ENCODE measurements at regions not wholly inside any gene's neighbourhood (a gene's known extent, or its start where the extent isn't known, plus 50 kb on each side); places are given as distances from the start of the nearest gene placed in this dataset.

DNA sequence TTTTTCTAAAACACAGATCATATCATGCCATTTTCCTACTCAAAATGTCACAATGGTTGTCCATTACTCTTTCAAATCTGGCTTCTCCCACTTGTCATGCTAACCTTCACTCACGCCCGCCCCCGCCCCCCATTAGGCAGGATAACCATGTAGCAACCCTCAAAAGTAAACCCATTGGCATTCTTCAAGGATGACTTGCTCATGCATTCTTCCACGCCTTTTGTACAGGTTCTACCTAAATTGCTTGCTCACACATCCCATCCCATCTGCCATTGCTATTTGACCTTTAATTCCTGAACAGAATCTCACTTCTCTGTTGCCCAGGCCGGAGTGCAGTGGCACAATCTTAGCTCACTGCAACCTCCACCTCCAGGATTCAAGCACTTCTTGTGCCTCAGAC lies 389.3 kb downstream of the MCTP2 start:
- Histone ChIP-seq H3K4me3 (ENCODE audit: low read depth, low read length, poor library complexity, severe bottlenecking) (no peak overlapping the region), H3K36me3 (ENCODE audit: insufficient read depth, low read length, poor library complexity, severe bottlenecking) (no peaks in the 10 kb centered on the region), H3K9me3 (ENCODE audit: low read depth, low read length, poor library complexity, severe bottlenecking) (no peaks in the 10 kb centered on the region), H3K27me3 (replicated peaks; ENCODE audit: insufficient read depth, low read depth, low read length, poor library complexity) (no peaks in the 10 kb centered on the region), H3K27ac (ENCODE audit: low read depth, low read length, poor library complexity, severe bottlenecking) (no peak overlapping the region), H3K4me1 (ENCODE audit: insufficient read depth, low read length, poor library complexity, severe bottlenecking) (no peaks in the 10 kb centered on the region)
- TF ChIP-seq, protein P1, sequence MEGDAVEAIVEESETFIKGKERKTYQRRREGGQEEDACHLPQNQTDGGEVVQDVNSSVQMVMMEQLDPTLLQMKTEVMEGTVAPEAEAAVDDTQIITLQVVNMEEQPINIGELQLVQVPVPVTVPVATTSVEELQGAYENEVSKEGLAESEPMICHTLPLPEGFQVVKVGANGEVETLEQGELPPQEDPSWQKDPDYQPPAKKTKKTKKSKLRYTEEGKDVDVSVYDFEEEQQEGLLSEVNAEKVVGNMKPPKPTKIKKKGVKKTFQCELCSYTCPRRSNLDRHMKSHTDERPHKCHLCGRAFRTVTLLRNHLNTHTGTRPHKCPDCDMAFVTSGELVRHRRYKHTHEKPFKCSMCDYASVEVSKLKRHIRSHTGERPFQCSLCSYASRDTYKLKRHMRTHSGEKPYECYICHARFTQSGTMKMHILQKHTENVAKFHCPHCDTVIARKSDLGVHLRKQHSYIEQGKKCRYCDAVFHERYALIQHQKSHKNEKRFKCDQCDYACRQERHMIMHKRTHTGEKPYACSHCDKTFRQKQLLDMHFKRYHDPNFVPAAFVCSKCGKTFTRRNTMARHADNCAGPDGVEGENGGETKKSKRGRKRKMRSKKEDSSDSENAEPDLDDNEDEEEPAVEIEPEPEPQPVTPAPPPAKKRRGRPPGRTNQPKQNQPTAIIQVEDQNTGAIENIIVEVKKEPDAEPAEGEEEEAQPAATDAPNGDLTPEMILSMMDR (conservative IDR thresholded peaks at IDR 0.05; ENCODE audit: low read depth, low read length): no peak
- TF ChIP-seq EZH2 (IDR thresholded peaks at IDR 0.05; ENCODE audit: borderline replicate concordance, low read depth, low read length, poor library complexity, severe bottlenecking): no peak
- intact Hi-C loops (cut with micrococcal nuclease; ENCODE audit: unreplicated experiment): no loop called here
- no peak for DNase-seq (ENCODE audit: low spot score)
- no TSS peak for BruUV-seq (replicated peaks)
- CTCF ChIA-PET: no interaction called here
- POLR2A ChIA-PET (ENCODE audit: low non-redundant PET): interaction anchor here (0.6 kb wide), 1 partner anchor 61 kb away, joined by 5 read pairs; no protein-coding TSS in a partner anchor

DNA sequence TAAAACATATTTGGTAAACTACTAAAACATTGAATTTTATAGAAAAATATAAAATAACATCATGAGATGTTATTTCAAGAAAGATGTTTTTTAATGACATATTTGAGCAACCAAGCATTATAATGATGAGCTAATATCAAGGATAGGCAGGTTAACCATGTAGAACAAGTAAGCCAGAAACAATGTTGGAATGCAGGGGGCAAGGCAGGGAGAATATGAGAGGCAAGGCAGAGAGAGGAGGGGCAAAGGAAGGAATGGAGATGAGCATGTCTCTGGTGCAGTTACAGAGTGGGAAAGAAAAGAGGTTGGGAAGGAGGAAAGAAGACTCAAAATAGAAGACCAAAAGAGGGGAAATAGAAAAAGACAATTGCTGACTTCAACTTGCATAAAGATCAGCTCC lies 390.4 kb downstream of the MCTP2 start:
- CTCF ChIA-PET: no interaction called here
- Histone ChIP-seq H3K27me3 (replicated peaks; ENCODE audit: insufficient read depth, low read depth, low read length, poor library complexity) (no peaks in the 10 kb centered on the region), H3K4me3 (ENCODE audit: low read depth, low read length, poor library complexity, severe bottlenecking) (no peak overlapping the region), H3K4me1 (ENCODE audit: insufficient read depth, low read length, poor library complexity, severe bottlenecking) (no peaks in the 10 kb centered on the region), H3K9me3 (ENCODE audit: low read depth, low read length, poor library complexity, severe bottlenecking) (no peaks in the 10 kb centered on the region), H3K27ac (ENCODE audit: low read depth, low read length, poor library complexity, severe bottlenecking) (no peak overlapping the region), H3K36me3 (ENCODE audit: insufficient read depth, low read length, poor library complexity, severe bottlenecking) (no peaks in the 10 kb centered on the region)
- no TSS peak for BruUV-seq (replicated peaks)
- DNase-seq (ENCODE audit: low spot score): no peak
- TF ChIP-seq EZH2 (IDR thresholded peaks at IDR 0.05; ENCODE audit: borderline replicate concordance, low read depth, low read length, poor library complexity, severe bottlenecking): no peak
- TF ChIP-seq, protein P1 (conservative IDR thresholded peaks at IDR 0.05; ENCODE audit: low read depth, low read length): no peak
- intact Hi-C loops (cut with micrococcal nuclease; ENCODE audit: unreplicated experiment): no loop called here
- POLR2A ChIA-PET (ENCODE audit: low non-redundant PET): no interaction called here

DNA sequence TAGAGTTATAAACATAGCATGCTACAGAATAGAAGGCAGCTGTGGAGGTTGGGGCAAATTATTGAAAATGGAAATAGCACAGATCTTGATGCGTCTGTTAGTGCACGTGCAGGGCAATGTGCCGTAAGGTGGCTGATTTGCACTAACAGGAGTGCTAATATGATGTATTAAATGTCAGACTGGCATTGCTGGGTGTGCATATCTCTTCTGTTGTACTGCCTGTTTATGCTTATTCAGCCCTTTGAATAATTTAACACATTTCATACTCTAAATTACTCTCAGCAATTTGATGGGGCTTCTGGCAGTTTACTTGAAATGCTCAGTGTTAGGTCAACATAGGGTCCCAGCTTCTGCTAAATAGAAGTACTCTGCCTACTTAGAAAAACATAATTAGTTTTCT lies 395.6 kb downstream of the MCTP2 start:
- Histone ChIP-seq H3K4me3 (ENCODE audit: low read depth, low read length, poor library complexity, severe bottlenecking) (no peak overlapping the region), H3K27ac (ENCODE audit: low read depth, low read length, poor library complexity, severe bottlenecking) (no peak overlapping the region), H3K36me3 (ENCODE audit: insufficient read depth, low read length, poor library complexity, severe bottlenecking) (no peaks in the 10 kb centered on the region), H3K9me3 (ENCODE audit: low read depth, low read length, poor library complexity, severe bottlenecking) (no peaks in the 10 kb centered on the region), H3K4me1 (ENCODE audit: insufficient read depth, low read length, poor library complexity, severe bottlenecking) (no peaks in the 10 kb centered on the region), H3K27me3 (replicated peaks; ENCODE audit: insufficient read depth, low read depth, low read length, poor library complexity) (no peaks in the 10 kb centered on the region)
- DNase-seq (ENCODE audit: low spot score): no peak
- intact Hi-C loops (cut with micrococcal nuclease; ENCODE audit: unreplicated experiment): no loop called here
- no TSS peak for BruUV-seq (replicated peaks)
- ChIA-PET CTCF (no interaction called here), POLR2A (ENCODE audit: low non-redundant PET) (no interaction called here)
- no peak for TF ChIP-seq EZH2 (IDR thresholded peaks at IDR 0.05; ENCODE audit: borderline replicate concordance, low read depth, low read length, poor library complexity, severe bottlenecking)
- TF ChIP-seq, protein P1 (conservative IDR thresholded peaks at IDR 0.05; ENCODE audit: low read depth, low read length): no peak
